ENCODE measurements at regions not wholly inside any gene's neighbourhood (a gene's known extent, or its start where the extent isn't known, plus 50 kb on each side); places are given as distances from the start of the nearest gene placed in this dataset.

DNA sequence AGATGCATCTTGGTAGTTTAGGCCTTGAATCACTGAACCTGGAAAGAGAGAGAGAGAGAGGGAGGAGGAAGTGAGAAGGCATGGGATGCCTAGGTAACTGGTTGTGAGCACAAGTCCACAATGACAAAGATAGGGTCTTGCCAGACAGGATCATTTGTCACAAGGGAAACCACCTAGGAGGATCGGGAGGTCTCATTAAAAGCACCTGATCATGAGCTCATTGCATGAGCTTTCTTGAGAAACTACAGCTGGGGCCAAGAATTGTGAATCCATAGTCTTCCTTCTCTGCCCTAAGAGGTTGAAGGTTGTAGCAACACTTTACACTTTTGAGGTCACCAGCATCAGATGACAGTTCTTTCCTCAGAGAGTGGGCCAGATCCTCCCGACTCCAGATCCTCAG, 195.7 kb downstream of the CD83 start:
- intact Hi-C loops (cut with micrococcal nuclease; ENCODE audit: unreplicated experiment): no loop called here
- WGBS (ENCODE audit: low lambda C conversion rate): 13% methylated on average over 2 of the region's 2 CpGs
- no peak overlapping the region for H2AFZ ChIP-seq (ENCODE audit: low read length)

More for the DNA sequence above, 195.7 kb downstream of the CD83 start:
- ATAC-seq: no peak
- H3K4me2 ChIP-seq (ENCODE audit: low read depth, low read length): no peak overlapping the region
- no peaks in the 10 kb centered on the region for H4K20me1 ChIP-seq (ENCODE audit: insufficient read depth, low read length)
- ChIA-PET POLR2A (no interaction called here), CTCF (ENCODE audit: low intra/inter-chr PET ratio, low total read pairs) (no interaction called here)
- H3K9me3 ChIP-seq (ENCODE audit: low read length): no peaks in the 10 kb centered on the region
- H3K27me3 ChIP-seq (ENCODE audit: control insufficient read depth in 1 of 2, insufficient read depth in 2 of 2, low read length in 2 of 2): peaks cover 2 to 3% of the 10 kb centered on the region in 2 experiments; a peak in 2 of 5 replicates
- H3K4me1 ChIP-seq (ENCODE audit: insufficient read depth, low read length): peaks cover 15% of the 10 kb centered on the region
- no peaks in the 10 kb centered on the region for H3K36me3 ChIP-seq (replicated peaks in 1 of 2; ENCODE audit: control insufficient read depth in 1 of 2, insufficient read depth in 2 of 2, low read length in 2 of 2)
- H3K9ac ChIP-seq (ENCODE audit: insufficient read depth, low read depth, low read length): no peak overlapping the region
- no peak for FAIRE-seq
- H3K4me3 ChIP-seq (replicated peaks in 1 of 3; ENCODE audit: insufficient read depth in 1 of 3, low read depth in 2 of 3, low read length in 3 of 3): no peak overlapping the region
- no peak for TF ChIP-seq ZNF567 (CRISPR knock-in tag; IDR thresholded peaks at IDR 0.05; ENCODE audit: borderline replicate concordance)
- TF ChIP-seq XRCC5 (optimal IDR thresholded peaks at IDR 0.05; ENCODE audit: low read length): no peak
- TF ChIP-seq TMF1 (CRISPR knock-in tag; IDR thresholded peaks at IDR 0.05; ENCODE audit: low read depth): no peak
- no peak for TF ChIP-seq CEBPG (CRISPR knock-in tag; IDR thresholded peaks at IDR 0.05)
- TF ChIP-seq, protein P1, sequence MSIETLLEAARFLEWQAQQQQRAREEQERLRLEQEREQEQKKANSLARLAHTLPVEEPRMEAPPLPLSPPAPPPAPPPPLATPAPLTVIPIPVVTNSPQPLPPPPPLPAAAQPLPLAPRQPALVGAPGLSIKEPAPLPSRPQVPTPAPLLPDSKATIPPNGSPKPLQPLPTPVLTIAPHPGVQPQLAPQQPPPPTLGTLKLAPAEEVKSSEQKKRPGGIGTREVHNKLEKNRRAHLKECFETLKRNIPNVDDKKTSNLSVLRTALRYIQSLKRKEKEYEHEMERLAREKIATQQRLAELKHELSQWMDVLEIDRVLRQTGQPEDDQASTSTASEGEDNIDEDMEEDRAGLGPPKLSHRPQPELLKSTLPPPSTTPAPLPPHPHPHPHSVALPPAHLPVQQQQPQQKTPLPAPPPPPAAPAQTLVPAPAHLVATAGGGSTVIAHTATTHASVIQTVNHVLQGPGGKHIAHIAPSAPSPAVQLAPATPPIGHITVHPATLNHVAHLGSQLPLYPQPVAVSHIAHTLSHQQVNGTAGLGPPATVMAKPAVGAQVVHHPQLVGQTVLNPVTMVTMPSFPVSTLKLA (IDR thresholded peaks at IDR 0.05): no peak
- TF ChIP-seq KLF11 (CRISPR knock-in tag; IDR thresholded peaks at IDR 0.05): no peak
- no peak for TF ChIP-seq KDM3A (CRISPR knock-in tag; IDR thresholded peaks at IDR 0.05; ENCODE audit: low read depth)
- TF ChIP-seq NR2F1 (CRISPR knock-in tag; IDR thresholded peaks at IDR 0.05): no peak
- TF ChIP-seq, protein P2, sequence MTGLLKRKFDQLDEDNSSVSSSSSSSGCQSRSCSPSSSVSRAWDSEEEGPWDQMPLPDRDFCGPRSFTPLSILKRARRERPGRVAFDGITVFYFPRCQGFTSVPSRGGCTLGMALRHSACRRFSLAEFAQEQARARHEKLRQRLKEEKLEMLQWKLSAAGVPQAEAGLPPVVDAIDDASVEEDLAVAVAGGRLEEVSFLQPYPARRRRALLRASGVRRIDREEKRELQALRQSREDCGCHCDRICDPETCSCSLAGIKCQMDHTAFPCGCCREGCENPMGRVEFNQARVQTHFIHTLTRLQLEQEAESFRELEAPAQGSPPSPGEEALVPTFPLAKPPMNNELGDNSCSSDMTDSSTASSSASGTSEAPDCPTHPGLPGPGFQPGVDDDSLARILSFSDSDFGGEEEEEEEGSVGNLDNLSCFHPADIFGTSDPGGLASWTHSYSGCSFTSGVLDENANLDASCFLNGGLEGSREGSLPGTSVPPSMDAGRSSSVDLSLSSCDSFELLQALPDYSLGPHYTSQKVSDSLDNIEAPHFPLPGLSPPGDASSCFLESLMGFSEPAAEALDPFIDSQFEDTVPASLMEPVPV (CRISPR knock-in tag; IDR thresholded peaks at IDR 0.05): no peak
- TF ChIP-seq, protein P3, sequence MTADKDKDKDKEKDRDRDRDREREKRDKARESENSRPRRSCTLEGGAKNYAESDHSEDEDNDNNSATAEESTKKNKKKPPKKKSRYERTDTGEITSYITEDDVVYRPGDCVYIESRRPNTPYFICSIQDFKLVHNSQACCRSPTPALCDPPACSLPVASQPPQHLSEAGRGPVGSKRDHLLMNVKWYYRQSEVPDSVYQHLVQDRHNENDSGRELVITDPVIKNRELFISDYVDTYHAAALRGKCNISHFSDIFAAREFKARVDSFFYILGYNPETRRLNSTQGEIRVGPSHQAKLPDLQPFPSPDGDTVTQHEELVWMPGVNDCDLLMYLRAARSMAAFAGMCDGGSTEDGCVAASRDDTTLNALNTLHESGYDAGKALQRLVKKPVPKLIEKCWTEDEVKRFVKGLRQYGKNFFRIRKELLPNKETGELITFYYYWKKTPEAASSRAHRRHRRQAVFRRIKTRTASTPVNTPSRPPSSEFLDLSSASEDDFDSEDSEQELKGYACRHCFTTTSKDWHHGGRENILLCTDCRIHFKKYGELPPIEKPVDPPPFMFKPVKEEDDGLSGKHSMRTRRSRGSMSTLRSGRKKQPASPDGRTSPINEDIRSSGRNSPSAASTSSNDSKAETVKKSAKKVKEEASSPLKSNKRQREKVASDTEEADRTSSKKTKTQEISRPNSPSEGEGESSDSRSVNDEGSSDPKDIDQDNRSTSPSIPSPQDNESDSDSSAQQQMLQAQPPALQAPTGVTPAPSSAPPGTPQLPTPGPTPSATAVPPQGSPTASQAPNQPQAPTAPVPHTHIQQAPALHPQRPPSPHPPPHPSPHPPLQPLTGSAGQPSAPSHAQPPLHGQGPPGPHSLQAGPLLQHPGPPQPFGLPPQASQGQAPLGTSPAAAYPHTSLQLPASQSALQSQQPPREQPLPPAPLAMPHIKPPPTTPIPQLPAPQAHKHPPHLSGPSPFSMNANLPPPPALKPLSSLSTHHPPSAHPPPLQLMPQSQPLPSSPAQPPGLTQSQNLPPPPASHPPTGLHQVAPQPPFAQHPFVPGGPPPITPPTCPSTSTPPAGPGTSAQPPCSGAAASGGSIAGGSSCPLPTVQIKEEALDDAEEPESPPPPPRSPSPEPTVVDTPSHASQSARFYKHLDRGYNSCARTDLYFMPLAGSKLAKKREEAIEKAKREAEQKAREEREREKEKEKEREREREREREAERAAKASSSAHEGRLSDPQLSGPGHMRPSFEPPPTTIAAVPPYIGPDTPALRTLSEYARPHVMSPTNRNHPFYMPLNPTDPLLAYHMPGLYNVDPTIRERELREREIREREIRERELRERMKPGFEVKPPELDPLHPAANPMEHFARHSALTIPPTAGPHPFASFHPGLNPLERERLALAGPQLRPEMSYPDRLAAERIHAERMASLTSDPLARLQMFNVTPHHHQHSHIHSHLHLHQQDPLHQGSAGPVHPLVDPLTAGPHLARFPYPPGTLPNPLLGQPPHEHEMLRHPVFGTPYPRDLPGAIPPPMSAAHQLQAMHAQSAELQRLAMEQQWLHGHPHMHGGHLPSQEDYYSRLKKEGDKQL (CRISPR knock-in tag; IDR thresholded peaks at IDR 0.05; ENCODE audit: low read depth): no peak
- no peak for TF ChIP-seq NCOA1 (CRISPR knock-in tag; IDR thresholded peaks at IDR 0.05)
- no peaks in the 10 kb centered on the region for H3K79me2 ChIP-seq (ENCODE audit: insufficient read depth, low read length)
- H3K27ac ChIP-seq (ENCODE audit: extremely low read length, insufficient read depth, low read length): no peak overlapping the region
- no peak for DNase-seq (ENCODE audit: low spot score)
- BruUV-seq (replicated peaks): no TSS peak
- in situ Hi-C loops (cut with HindIII; ENCODE audit: extremely low pct_ligation_motif_present, low pct_unique_long_range_greater_than_20kb): no loop called here

Data from HepG2 (cell line).